IPS DF 4.7 (cell line): ENCODE measurements at regions not wholly inside any gene's neighbourhood (a gene's known extent, or its start where the extent isn't known, plus 50 kb on each side); places are given as distances from the start of the nearest gene placed in this dataset.

Source experiments
- DNase-seq: peaks from one replicate; pipeline ENCODE4 v3.0.0-alpha.2; 2013; ENCODE audit warnings: low spot score; ENCODE audit errors: extremely low read depth

- no peak for DNase-seq
Observed at GRCh38 chr3:115520241-115520640, 103.1 kb upstream of the GAP43 start.

- no peak for DNase-seq
Observed at GRCh38 chr3:115520651-115521245, 102.6 kb upstream of the GAP43 start.

- no peak for DNase-seq
Observed at GRCh38 chr3:115523458-115523857, 99.9 kb upstream of the GAP43 start.

GRCh38 chr3:115524549-115524948, 98.8 kb upstream of the GAP43 start:
- DNase-seq = no peak

GRCh38 chr3:115525731-115526130, 97.6 kb upstream of the GAP43 start:
- no peak for DNase-seq

GRCh38 chr3:115533218-115533617, 90.1 kb upstream of the GAP43 start:
- DNase-seq = no peak

GRCh38 chr3:115536171-115536570, 87.1 kb upstream of the GAP43 start:
- DNase-seq = no peak

- DNase-seq = no peak
Observed at GRCh38 chr3:115537669-115538068, 85.6 kb upstream of the GAP43 start.

GRCh38 chr3:115547207-115547606, 76.1 kb upstream of the GAP43 start:
- DNase-seq = no peak

GRCh38 chr3:115548611-115549010, 74.7 kb upstream of the GAP43 start:
- no peak for DNase-seq

- DNase-seq = no peak
Observed at GRCh38 chr3:115549071-115549470, 74.2 kb upstream of the GAP43 start.

GRCh38 chr3:115550285-115550761, 73.0 kb upstream of the GAP43 start:
- DNase-seq = no peak

- DNase-seq = no peak
Observed at GRCh38 chr3:115551016-115551415, 72.3 kb upstream of the GAP43 start.

GRCh38 chr3:115552007-115552406, 71.3 kb upstream of the GAP43 start:
- no peak for DNase-seq

- DNase-seq = peak; percentile 44
Observed at GRCh38 chr3:115553796-115554486, 69.4 kb upstream of the GAP43 start.

- no peak for DNase-seq
Observed at GRCh38 chr3:115554487-115554807, 68.9 kb upstream of the GAP43 start.

GRCh38 chr3:115562636-115563267, 60.6 kb upstream of the GAP43 start:
- no peak for DNase-seq

GRCh38 chr3:115563984-115564383, 59.3 kb upstream of the GAP43 start:
- no peak for DNase-seq

- no peak for DNase-seq
Observed at GRCh38 chr3:115571413-115571812, 51.9 kb upstream of the GAP43 start.
